ENCODE measurements at regions not wholly inside any gene's neighbourhood (a gene's known extent, or its start where the extent isn't known, plus 50 kb on each side); places are given as distances from the start of the nearest gene placed in this dataset.

- TF ChIP-seq CTCF (conservative IDR thresholded peaks at IDR 0.05; ENCODE audit: low read length) (no peak), EZH2phosphoT487 (IDR thresholded peaks at IDR 0.05; ENCODE audit: borderline replicate concordance, low read depth, low read length) (no peak)
These were observed 85.5 kb upstream of the TENT5A start for GRCh38 chr6:81838031-81838430.

Measured in OCI-LY7 (cell line).